ENCODE measurements at regions not wholly inside any gene's neighbourhood (a gene's known extent, or its start where the extent isn't known, plus 50 kb on each side); places are given as distances from the start of the nearest gene placed in this dataset.

GRCh38 chr6:169008641-169009257, 244.9 kb downstream of the THBS2 start:
- TF ChIP-seq CTCF (IDR thresholded peaks at IDR 0.05; ENCODE audit: low read depth, low read length) = no peak
- H3K4me3 ChIP-seq (ENCODE audit: low read depth, low read length) = no peak overlapping the region

- TF ChIP-seq CTCF (IDR thresholded peaks at IDR 0.05; ENCODE audit: low read depth, low read length) = no peak
- H3K4me3 ChIP-seq (ENCODE audit: low read depth, low read length) = no peak overlapping the region
Observed at GRCh38 chr6:169005166-169005565, 248.5 kb downstream of the THBS2 start.

GRCh38 chr6:169000022-169000421, 253.6 kb downstream of the THBS2 start:
- no peak for TF ChIP-seq CTCF (IDR thresholded peaks at IDR 0.05; ENCODE audit: low read depth, low read length)

GRCh38 chr6:168999392-168999791, 254.3 kb downstream of the THBS2 start:
- TF ChIP-seq CTCF (IDR thresholded peaks at IDR 0.05; ENCODE audit: low read depth, low read length) = no peak
- no peak overlapping the region for H3K4me3 ChIP-seq (ENCODE audit: low read depth, low read length)

More at GRCh38 chr6:169000022-169000421, 253.6 kb downstream of the THBS2 start:
- H3K4me3 ChIP-seq (ENCODE audit: low read depth, low read length) = no peak overlapping the region

- H3K4me3 ChIP-seq (ENCODE audit: low read depth, low read length) = no peak overlapping the region
- no peak for TF ChIP-seq CTCF (IDR thresholded peaks at IDR 0.05; ENCODE audit: low read depth, low read length)
Observed at GRCh38 chr6:168996356-168996625, 257.4 kb downstream of the THBS2 start.

GRCh38 chr6:168995526-168996355, 257.9 kb downstream of the THBS2 start:
- H3K4me3 ChIP-seq (ENCODE audit: low read depth, low read length) = no peak overlapping the region
- TF ChIP-seq CTCF (IDR thresholded peaks at IDR 0.05; ENCODE audit: low read depth, low read length) = no peak

- TF ChIP-seq CTCF (IDR thresholded peaks at IDR 0.05; ENCODE audit: low read depth, low read length) = no peak
- H3K4me3 ChIP-seq (ENCODE audit: low read depth, low read length) = no peak overlapping the region
Observed at GRCh38 chr6:168994956-168995355, 258.7 kb downstream of the THBS2 start.
